ENCODE measurements at regions not wholly inside any gene's neighbourhood (a gene's known extent, or its start where the extent isn't known, plus 50 kb on each side); places are given as distances from the start of the nearest gene placed in this dataset.
"Not testable (repeated sequence)": the region's sequence is repeated elsewhere in the genome, so short reads cannot be mapped to it uniquely, and the experiment has no call there.

- Histone ChIP-seq H2BK120ac (ENCODE audit: low read depth, low read length) (no peak overlapping the region), H3K14ac (ENCODE audit: low read length) (no peak overlapping the region), H2BK5ac (ENCODE audit: low read length) (no peak overlapping the region), H2AFZ (ENCODE audit: low read length) (no peak overlapping the region), H3K27me3 (ENCODE audit: control insufficient read depth in 3 of 3, insufficient read depth in 3 of 3, low read depth in 1 of 3, low read length in 3 of 3) (no peaks in the 10 kb centered on the region), H3K9ac (ENCODE audit: low read depth, low read length, poor library complexity) (no peak overlapping the region), H3K4ac (ENCODE audit: low read length) (no peak overlapping the region), H3K18ac (ENCODE audit: low read length) (no peak overlapping the region), H3K9me3 (replicated peaks in 1 of 2; ENCODE audit: control insufficient read depth in 2 of 2, insufficient read depth in 1 of 2, low read depth in 1 of 2, low read length in 2 of 2) (no peaks in the 10 kb centered on the region), H3K27ac (replicated peaks; ENCODE audit: low read length) (no peak overlapping the region), H4K8ac (ENCODE audit: low read depth, low read length) (no peak overlapping the region), H3K36me3 (replicated peaks in 1 of 2; ENCODE audit: control insufficient read depth in 2 of 2, insufficient read depth in 2 of 2, low read length in 2 of 2) (no peaks in the 10 kb centered on the region), H2AK5ac (ENCODE audit: low read depth, low read length) (no peak overlapping the region), H3K4me2 (ENCODE audit: insufficient read depth, low read length, poor library complexity, severe bottlenecking) (no peak overlapping the region), H3K4me1 (ENCODE audit: control insufficient read depth in 2 of 2, insufficient read depth in 1 of 2, low read depth in 1 of 2, low read length in 2 of 2) (peaks cover 0 to 13% of the 10 kb centered on the region in 2 donors), H2BK12ac (ENCODE audit: low read length) (no peak overlapping the region), H3K4me3 (ENCODE audit: low read length in 2 of 2) (no peak overlapping the region), H2BK15ac (ENCODE audit: low read length) (no peak overlapping the region), H3K79me1 (ENCODE audit: low read depth, low read length) (no peaks in the 10 kb centered on the region), H3K23ac (ENCODE audit: low read depth, low read length, poor library complexity) (no peak overlapping the region), H4K91ac (ENCODE audit: low read depth, low read length, poor library complexity) (no peak overlapping the region)
- no CpG with 5 or more reads among the region's 5 CpGs for whole genome bisulfite sequencing, 2 donors (ENCODE audit: extremely low coverage in 2 of 2, insufficient read length in 2 of 2, insufficient replicate concordance in 1 of 2)
- DNase-seq (ENCODE audit: low spot score), result no peak
These were observed 192.7 kb downstream of the RCHY1 start for GRCh38 chr4:75321484-75321883.

GRCh38 chr4:75317641-75318040 lies 196.6 kb downstream of the RCHY1 start:
- H4K91ac ChIP-seq (ENCODE audit: low read depth, low read length, poor library complexity), result not testable (repeated sequence)

DNA sequence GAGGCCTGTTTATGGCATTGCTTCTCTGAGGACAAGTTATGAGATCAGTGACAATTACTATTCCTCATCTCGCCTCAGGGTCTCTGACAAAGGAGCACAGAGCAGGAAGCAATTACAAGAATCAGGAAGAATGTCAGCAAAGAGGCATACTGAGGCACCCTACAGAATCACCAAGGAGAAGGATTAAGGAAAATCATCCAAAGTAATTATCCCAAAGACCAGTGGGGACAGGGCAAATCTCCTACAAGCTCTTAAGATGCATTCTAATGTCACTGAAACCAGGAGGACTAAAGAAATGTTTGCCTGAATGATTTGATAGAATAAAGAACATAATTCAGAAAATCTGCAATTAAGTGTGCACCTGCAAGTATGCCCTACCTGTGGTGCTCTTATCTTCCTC lies 206.2 kb downstream of the RCHY1 start:
- Histone ChIP-seq H3K4me3 (ENCODE audit: low read length in 2 of 2) (no peak overlapping the region), H3K27ac (replicated peaks; ENCODE audit: low read length) (no peak overlapping the region), H4K91ac (ENCODE audit: low read depth, low read length, poor library complexity) (no peak overlapping the region), H3K14ac (ENCODE audit: low read length) (no peak overlapping the region), H2AFZ (ENCODE audit: low read length) (no peak overlapping the region), H3K9me3 (replicated peaks in 1 of 2; ENCODE audit: control insufficient read depth in 2 of 2, insufficient read depth in 1 of 2, low read depth in 1 of 2, low read length in 2 of 2) (peaks cover 0 to 2% of the 10 kb centered on the region in 2 donors), H3K23ac (ENCODE audit: low read depth, low read length, poor library complexity) (no peak overlapping the region), H4K8ac (ENCODE audit: low read depth, low read length) (no peak overlapping the region), H2BK15ac (ENCODE audit: low read length) (no peak overlapping the region), H3K79me1 (ENCODE audit: low read depth, low read length) (no peaks in the 10 kb centered on the region), H3K27me3 (ENCODE audit: control insufficient read depth in 3 of 3, insufficient read depth in 3 of 3, low read depth in 1 of 3, low read length in 3 of 3) (peaks cover 0 to 26% (median 0%) of the 10 kb centered on the region in 3 experiments), H3K4ac (ENCODE audit: low read length) (no peak overlapping the region), H2AK5ac (ENCODE audit: low read depth, low read length) (no peak overlapping the region), H3K9ac (ENCODE audit: low read depth, low read length, poor library complexity) (no peak overlapping the region), H2BK5ac (ENCODE audit: low read length) (no peak overlapping the region), H3K4me2 (ENCODE audit: insufficient read depth, low read length, poor library complexity, severe bottlenecking) (no peak overlapping the region), H2BK12ac (ENCODE audit: low read length) (no peak overlapping the region), H3K36me3 (replicated peaks in 1 of 2; ENCODE audit: control insufficient read depth in 2 of 2, insufficient read depth in 2 of 2, low read length in 2 of 2) (no peaks in the 10 kb centered on the region), H3K18ac (ENCODE audit: low read length) (no peak overlapping the region), H3K4me1 (ENCODE audit: control insufficient read depth in 2 of 2, insufficient read depth in 1 of 2, low read depth in 1 of 2, low read length in 2 of 2) (peaks cover 4% of the 10 kb centered on the region in 2 donors), H2BK120ac (ENCODE audit: low read depth, low read length) (no peak overlapping the region)
- WGBS, 2 donors (ENCODE audit: extremely low coverage in 2 of 2, insufficient read length in 2 of 2, insufficient replicate concordance in 1 of 2), result no CpG with 5 or more reads among the region's 1 CpG
- DNase-seq (ENCODE audit: low spot score), result no peak

More at GRCh38 chr4:75317641-75318040, 196.6 kb downstream of the RCHY1 start:
- H3K79me1 ChIP-seq (ENCODE audit: low read depth, low read length); H3K23ac ChIP-seq (ENCODE audit: low read depth, low read length, poor library complexity); H3K27ac ChIP-seq (replicated peaks; ENCODE audit: low read length); H3K14ac ChIP-seq (ENCODE audit: low read length); H2AFZ ChIP-seq (ENCODE audit: low read length); H2BK15ac ChIP-seq (ENCODE audit: low read length); H3K4me2 ChIP-seq (ENCODE audit: insufficient read depth, low read length, poor library complexity, severe bottlenecking); H4K8ac ChIP-seq (ENCODE audit: low read depth, low read length); H2BK5ac ChIP-seq (ENCODE audit: low read length); H3K9ac ChIP-seq (ENCODE audit: low read depth, low read length, poor library complexity); H3K9me3 ChIP-seq (replicated peaks in 1 of 2; ENCODE audit: control insufficient read depth in 2 of 2, insufficient read depth in 1 of 2, low read depth in 1 of 2, low read length in 2 of 2); H3K36me3 ChIP-seq (replicated peaks in 1 of 2; ENCODE audit: control insufficient read depth in 2 of 2, insufficient read depth in 2 of 2, low read length in 2 of 2); H2BK120ac ChIP-seq (ENCODE audit: low read depth, low read length); H2BK12ac ChIP-seq (ENCODE audit: low read length); DNase-seq (ENCODE audit: low spot score); H3K4ac ChIP-seq (ENCODE audit: low read length); H3K18ac ChIP-seq (ENCODE audit: low read length); H2AK5ac ChIP-seq (ENCODE audit: low read depth, low read length); H3K4me1 ChIP-seq (ENCODE audit: control insufficient read depth in 2 of 2, insufficient read depth in 1 of 2, low read depth in 1 of 2, low read length in 2 of 2); H3K4me3 ChIP-seq (ENCODE audit: low read length in 2 of 2); H3K27me3 ChIP-seq (ENCODE audit: control insufficient read depth in 3 of 3, insufficient read depth in 3 of 3, low read depth in 1 of 3, low read length in 3 of 3): not testable (repeated sequence)
- WGBS, 2 donors (ENCODE audit: extremely low coverage in 2 of 2, insufficient read length in 2 of 2, insufficient replicate concordance in 1 of 2), result no CpG with 5 or more reads among the region's 10 CpGs

DNA sequence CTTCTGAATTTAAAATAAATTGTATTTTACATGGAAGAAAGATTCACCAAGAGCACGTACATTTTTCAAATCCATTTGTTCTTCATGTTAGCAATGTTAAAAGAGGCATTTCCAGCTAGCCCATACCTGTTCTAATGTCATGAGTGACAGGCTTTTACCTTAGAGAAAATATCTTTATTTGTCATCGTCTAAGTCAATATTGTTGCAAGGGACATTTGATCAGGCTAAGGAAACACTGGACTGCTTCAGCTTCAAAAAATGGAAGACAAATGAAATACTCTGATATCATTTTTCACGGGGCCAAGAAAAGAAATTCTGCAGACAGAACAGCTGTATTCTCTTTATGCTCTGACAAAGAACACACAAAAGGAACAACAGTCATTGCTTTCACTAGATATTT lies 207.7 kb downstream of the RCHY1 start:
- no peak overlapping the region for H3K4me2 ChIP-seq (ENCODE audit: insufficient read depth, low read length, poor library complexity, severe bottlenecking)
- no peak overlapping the region for H3K18ac ChIP-seq (ENCODE audit: low read length)
- H3K4me3 ChIP-seq (ENCODE audit: low read length in 2 of 2), result no peak overlapping the region
- H3K9ac ChIP-seq (ENCODE audit: low read depth, low read length, poor library complexity), result no peak overlapping the region
- no peak overlapping the region for H3K27ac ChIP-seq (replicated peaks; ENCODE audit: low read length)
- no peak overlapping the region for H2BK12ac ChIP-seq (ENCODE audit: low read length)
- no peaks in the 10 kb centered on the region for H3K79me1 ChIP-seq (ENCODE audit: low read depth, low read length)
- H3K36me3 ChIP-seq (replicated peaks in 1 of 2; ENCODE audit: control insufficient read depth in 2 of 2, insufficient read depth in 2 of 2, low read length in 2 of 2), result no peaks in the 10 kb centered on the region
- H3K14ac ChIP-seq (ENCODE audit: low read length), result no peak overlapping the region
- H4K8ac ChIP-seq (ENCODE audit: low read depth, low read length), result no peak overlapping the region
- H2AK5ac ChIP-seq (ENCODE audit: low read depth, low read length), result no peak overlapping the region
- no CpG with 5 or more reads among the region's 3 CpGs for WGBS, 2 donors (ENCODE audit: extremely low coverage in 2 of 2, insufficient read length in 2 of 2, insufficient replicate concordance in 1 of 2)
- H3K4ac ChIP-seq (ENCODE audit: low read length), result no peak overlapping the region
- H2BK15ac ChIP-seq (ENCODE audit: low read length), result no peak overlapping the region
- H3K4me1 ChIP-seq (ENCODE audit: control insufficient read depth in 2 of 2, insufficient read depth in 1 of 2, low read depth in 1 of 2, low read length in 2 of 2), result peaks cover 4% of the 10 kb centered on the region in 2 donors
- H3K27me3 ChIP-seq (ENCODE audit: control insufficient read depth in 3 of 3, insufficient read depth in 3 of 3, low read depth in 1 of 3, low read length in 3 of 3), result peaks cover 0 to 31% (median 0%) of the 10 kb centered on the region in 3 experiments
- no peak overlapping the region for H4K91ac ChIP-seq (ENCODE audit: low read depth, low read length, poor library complexity)
- H3K9me3 ChIP-seq (replicated peaks in 1 of 2; ENCODE audit: control insufficient read depth in 2 of 2, insufficient read depth in 1 of 2, low read depth in 1 of 2, low read length in 2 of 2), result peaks cover 0 to 2% of the 10 kb centered on the region in 2 donors
- no peak overlapping the region for H2AFZ ChIP-seq (ENCODE audit: low read length)
- H2BK5ac ChIP-seq (ENCODE audit: low read length), result no peak overlapping the region
- H3K23ac ChIP-seq (ENCODE audit: low read depth, low read length, poor library complexity), result no peak overlapping the region
- DNase-seq (ENCODE audit: low spot score), result no peak
- H2BK120ac ChIP-seq (ENCODE audit: low read depth, low read length), result no peak overlapping the region
